ENCODE measurements at regions not wholly inside any gene's neighbourhood (a gene's known extent, or its start where the extent isn't known, plus 50 kb on each side); places are given as distances from the start of the nearest gene placed in this dataset.

DNA sequence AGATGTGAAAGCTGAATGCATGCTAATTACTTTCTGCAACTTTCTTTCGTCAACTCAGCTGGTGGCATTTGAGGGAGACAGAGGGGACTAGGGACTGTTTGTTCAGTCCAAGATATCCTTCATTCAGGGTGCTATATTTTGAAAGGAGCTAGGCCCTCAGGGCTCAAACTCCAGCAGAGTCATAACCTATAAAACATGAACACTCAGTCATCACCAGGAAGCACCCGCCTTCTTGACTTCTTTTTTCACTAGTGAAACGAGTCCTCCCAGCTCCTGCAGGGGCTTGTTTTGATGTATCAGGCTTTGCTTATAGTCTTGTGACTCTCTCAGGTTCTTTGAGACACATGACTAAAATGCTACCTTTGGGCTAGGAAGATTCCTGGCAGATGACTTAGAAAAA lies 230.6 kb downstream of the PCDH7 start:
- no peak for DNase-seq
- H2AK5ac ChIP-seq (ENCODE audit: insufficient read length, low read length) = no peak overlapping the region
- no peaks in the 10 kb centered on the region for H4K20me1 ChIP-seq (ENCODE audit: control insufficient read depth, insufficient read depth, insufficient read length)
- H4K8ac ChIP-seq (replicated peaks; ENCODE audit: insufficient read length, low read depth, low read length) = no peak overlapping the region
- H3K27ac ChIP-seq (ENCODE audit: insufficient read length, low read depth, low read length) = no peak overlapping the region
- no peak overlapping the region for H4K91ac ChIP-seq (ENCODE audit: insufficient read length, low read depth, low read length)
- H2BK5ac ChIP-seq (ENCODE audit: insufficient read length, low read length) = no peak overlapping the region
- no peak overlapping the region for H3T11ph ChIP-seq (ENCODE audit: low read length)
- no peaks in the 10 kb centered on the region for H3K79me2 ChIP-seq (ENCODE audit: insufficient read depth, low read length)
- no peak overlapping the region for H2AFZ ChIP-seq (ENCODE audit: low read length)
- TF ChIP-seq, protein P1, sequence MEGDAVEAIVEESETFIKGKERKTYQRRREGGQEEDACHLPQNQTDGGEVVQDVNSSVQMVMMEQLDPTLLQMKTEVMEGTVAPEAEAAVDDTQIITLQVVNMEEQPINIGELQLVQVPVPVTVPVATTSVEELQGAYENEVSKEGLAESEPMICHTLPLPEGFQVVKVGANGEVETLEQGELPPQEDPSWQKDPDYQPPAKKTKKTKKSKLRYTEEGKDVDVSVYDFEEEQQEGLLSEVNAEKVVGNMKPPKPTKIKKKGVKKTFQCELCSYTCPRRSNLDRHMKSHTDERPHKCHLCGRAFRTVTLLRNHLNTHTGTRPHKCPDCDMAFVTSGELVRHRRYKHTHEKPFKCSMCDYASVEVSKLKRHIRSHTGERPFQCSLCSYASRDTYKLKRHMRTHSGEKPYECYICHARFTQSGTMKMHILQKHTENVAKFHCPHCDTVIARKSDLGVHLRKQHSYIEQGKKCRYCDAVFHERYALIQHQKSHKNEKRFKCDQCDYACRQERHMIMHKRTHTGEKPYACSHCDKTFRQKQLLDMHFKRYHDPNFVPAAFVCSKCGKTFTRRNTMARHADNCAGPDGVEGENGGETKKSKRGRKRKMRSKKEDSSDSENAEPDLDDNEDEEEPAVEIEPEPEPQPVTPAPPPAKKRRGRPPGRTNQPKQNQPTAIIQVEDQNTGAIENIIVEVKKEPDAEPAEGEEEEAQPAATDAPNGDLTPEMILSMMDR (conservative IDR thresholded peaks at IDR 0.05) = no peak
- H3K27ac Mint-ChIP-seq = no peak overlapping the region
- no peak overlapping the region for H2BK20ac ChIP-seq (ENCODE audit: low read depth, low read length, poor library complexity, severe bottlenecking)
- no peak overlapping the region for H2BK120ac ChIP-seq (ENCODE audit: low read depth, low read length, poor library complexity, severe bottlenecking)
- no peak overlapping the region for H3K9ac ChIP-seq (ENCODE audit: extremely low read depth, insufficient read length, low read length)
- H3K23me2 ChIP-seq (ENCODE audit: insufficient read length, low read depth, low read length, poor library complexity, severe bottlenecking) = no peaks in the 10 kb centered on the region
- no peak overlapping the region for H3K23ac ChIP-seq (ENCODE audit: insufficient read length, low read depth, low read length)
- no peak overlapping the region for H3K18ac ChIP-seq (ENCODE audit: insufficient read length, low read depth, low read length)
- no peak overlapping the region for H4K5ac ChIP-seq (ENCODE audit: insufficient read length, low read depth, low read length)
- no peaks in the 10 kb centered on the region for H3K27me3 ChIP-seq (ENCODE audit: insufficient read depth, low read length)
- no peak overlapping the region for H2BK12ac ChIP-seq (ENCODE audit: insufficient read length, low read depth, low read length)
- no peak overlapping the region for H3K4me3 Mint-ChIP-seq
- no peak overlapping the region for H3K4ac ChIP-seq (ENCODE audit: low read depth, low read length)
- H3K4me2 ChIP-seq (ENCODE audit: insufficient read depth, insufficient read length, low read length) = no peak overlapping the region
- H3K14ac ChIP-seq (ENCODE audit: insufficient read depth, low read length) = no peak overlapping the region
- H3K4me1 Mint-ChIP-seq = peaks cover 8 to 14% of the 10 kb centered on the region in 2 experiments
- no peaks in the 10 kb centered on the region for H3K9me3 ChIP-seq (ENCODE audit: control insufficient read depth, low read depth, low read length)
- no peaks in the 10 kb centered on the region; the same call in 1 of the 2 replicates for H3K4me1 ChIP-seq (ENCODE audit: insufficient read depth, low read length)
- WGBS (ENCODE audit: extremely low coverage, insufficient read length, low lambda C conversion rate) = no CpG with 5 or more reads among the region's 3 CpGs
- H3K36me3 Mint-ChIP-seq (ENCODE audit: insufficient read depth in 1 of 3, low read depth in 3 of 3) = no peaks in the 10 kb centered on the region
- no peaks in the 10 kb centered on the region for H3K79me1 ChIP-seq (ENCODE audit: insufficient read depth, low read depth, low read length, poor library complexity, severe bottlenecking)
- no peaks in the 10 kb centered on the region; a peak in 1 of 5 replicates for H3K9me3 Mint-ChIP-seq
- H3K56ac ChIP-seq (ENCODE audit: insufficient read length, low read depth, low read length) = no peak overlapping the region
- H2BK15ac ChIP-seq (ENCODE audit: low read depth, low read length) = no peak overlapping the region
- no peaks in the 10 kb centered on the region for H3K27me3 Mint-ChIP-seq (ENCODE audit: low read depth)

Data from H9 (cell line).